ENCODE measurements at regions not wholly inside any gene's neighbourhood (a gene's known extent, or its start where the extent isn't known, plus 50 kb on each side); places are given as distances from the start of the nearest gene placed in this dataset.
"Not testable (repeated sequence)": the region's sequence is repeated elsewhere in the genome, so short reads cannot be mapped to it uniquely, and the experiment has no call there.

- peak; percentile 55 for DNase-seq (ENCODE audit: low read depth)
Observed at GRCh38 chr1:245031041-245031440, 123.7 kb upstream of the KIF26B start.

- no peak for DNase-seq (ENCODE audit: low read depth)
Observed at GRCh38 chr1:245026247-245026646, 128.5 kb upstream of the KIF26B start.

- DNase-seq (ENCODE audit: low read depth) = no peak
Observed at GRCh38 chr1:245025525-245025924, 129.3 kb upstream of the KIF26B start.

GRCh38 chr1:245023222-245023621 lies 131.6 kb upstream of the KIF26B start:
- no peak for DNase-seq (ENCODE audit: low read depth)

- no peak for DNase-seq (ENCODE audit: low read depth)
Observed at GRCh38 chr1:245019910-245020486, 134.8 kb upstream of the KIF26B start.

- no peak for DNase-seq (ENCODE audit: low read depth)
Observed at GRCh38 chr1:245016700-245017099, 138.1 kb upstream of the KIF26B start.

- no peak for DNase-seq (ENCODE audit: low read depth)
Observed at GRCh38 chr1:245015031-245015430, 139.8 kb upstream of the KIF26B start.

GRCh38 chr1:245014247-245015029 lies 140.3 kb upstream of the KIF26B start:
- DNase-seq (ENCODE audit: low read depth) = no peak

- no peak for DNase-seq (ENCODE audit: low read depth)
Observed at GRCh38 chr1:245010018-245010614, 144.7 kb upstream of the KIF26B start.

- no peak for DNase-seq (ENCODE audit: low read depth)
Observed at GRCh38 chr1:245008761-245009160, 144.4 kb upstream of the HNRNPU start.

GRCh38 chr1:245007852-245008251 lies 143.5 kb upstream of the HNRNPU start:
- no peak for DNase-seq (ENCODE audit: low read depth)

GRCh38 chr1:245003246-245003645 lies 138.9 kb upstream of the HNRNPU start:
- no peak for DNase-seq (ENCODE audit: low read depth)

- no peak for DNase-seq (ENCODE audit: low read depth)
Observed at GRCh38 chr1:245001252-245001651, 136.9 kb upstream of the HNRNPU start.

GRCh38 chr1:245000872-245001188 lies 136.5 kb upstream of the HNRNPU start:
- no peak for DNase-seq (ENCODE audit: low read depth)

- DNase-seq (ENCODE audit: low read depth) = not testable (repeated sequence)
Observed at GRCh38 chr1:244999644-245000043, 135.3 kb upstream of the HNRNPU start.

GRCh38 chr1:244998717-244999346 lies 134.5 kb upstream of the HNRNPU start:
- DNase-seq (ENCODE audit: low read depth) = no peak

GRCh38 chr1:244995602-244996400 lies 131.5 kb upstream of the HNRNPU start:
- no peak for DNase-seq (ENCODE audit: low read depth)

GRCh38 chr1:244992833-244993232 lies 128.5 kb upstream of the HNRNPU start:
- DNase-seq (ENCODE audit: low read depth) = no peak

GRCh38 chr1:244989813-244990212 lies 125.5 kb upstream of the HNRNPU start:
- DNase-seq (ENCODE audit: low read depth) = peak; percentile 78

GRCh38 chr1:244988521-244988920 lies 124.2 kb upstream of the HNRNPU start:
- DNase-seq (ENCODE audit: low read depth) = no peak

- DNase-seq (ENCODE audit: low read depth) = no peak
Observed at GRCh38 chr1:244980605-244981004, 116.3 kb upstream of the HNRNPU start.

- DNase-seq (ENCODE audit: low read depth) = no peak
Observed at GRCh38 chr1:244974550-244974949, 110.2 kb upstream of the HNRNPU start.
